SH-SY5Y (cell line): ENCODE measurements at regions not wholly inside any gene's neighbourhood (a gene's known extent, or its start where the extent isn't known, plus 50 kb on each side); places are given as distances from the start of the nearest gene placed in this dataset.

Experiments
- GATA2 ChIP-seq: IDR thresholded peaks from 2 replicates; pipeline ENCODE4 v1.6.1; 2011; ENCODE audit warnings: mild to moderate bottlenecking, low read depth, low read length
- GATA3 ChIP-seq: IDR thresholded peaks from 2 replicates; pipeline ENCODE4 v1.6.1; 2011; ENCODE audit warnings: low read depth, mild to moderate bottlenecking, low read length, moderate library complexity

DNA sequence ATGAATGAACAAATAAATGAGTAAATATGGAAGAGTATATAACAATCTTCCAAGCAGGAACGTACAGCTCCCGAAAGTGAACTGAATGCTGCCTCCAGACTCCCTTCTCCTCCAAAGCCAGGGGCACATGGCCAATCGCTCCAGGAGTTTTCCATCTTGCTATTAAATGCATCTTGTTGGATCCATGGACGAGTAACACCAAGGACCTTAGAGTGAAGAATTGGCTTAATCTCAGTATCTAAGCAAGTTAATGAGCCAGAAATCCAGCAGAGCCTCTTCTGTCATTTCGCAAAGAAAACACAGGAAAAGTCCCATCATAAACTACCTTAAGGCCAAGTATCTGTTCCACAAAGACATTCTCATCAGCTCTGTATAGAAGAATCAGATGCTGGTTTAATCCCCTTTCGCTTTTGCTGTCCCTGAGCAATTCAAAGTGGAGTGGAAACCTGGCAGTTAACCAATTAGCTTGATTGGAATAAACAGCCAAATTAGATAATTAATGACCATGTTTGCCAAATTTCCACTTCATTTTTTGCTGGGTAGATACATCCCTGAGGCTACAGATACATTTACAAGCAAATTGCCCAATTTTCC is 116.0 kb downstream of the MIS18A start:
- TF ChIP-seq GATA3 (no peak), GATA2 (no peak)
